Neural cell (in vitro differentiated cells): ENCODE measurements at regions not wholly inside any gene's neighbourhood (a gene's known extent, or its start where the extent isn't known, plus 50 kb on each side); places are given as distances from the start of the nearest gene placed in this dataset.

Experiments
- CTCF ChIP-seq: fragments of 450-650 bp; IDR thresholded peaks from 2 replicates; pipeline ENCODE4 v1.5.1; 2014; ENCODE audit warnings: antibody characterized with exemption, mild to moderate bottlenecking, moderate library complexity; ENCODE audit not compliant: poor library complexity, severe bottlenecking
- EP300 ChIP-seq: fragments of 450-650 bp; conservative IDR thresholded peaks from 2 replicates; pipeline ENCODE4 v1.6.1; 2014; ENCODE audit warnings: antibody characterized with exemption, mild to moderate bottlenecking, moderate library complexity; ENCODE audit not compliant: poor library complexity, severe bottlenecking
- EZH2 ChIP-seq: fragments of 200-600, 300-800 bp; shearing (Covaris generic), sonication (generic); IDR thresholded peaks from 2 replicates; pipeline ENCODE4 v1.6.1; 2014; ENCODE audit warnings: antibody characterized with exemption, low read length, borderline replicate concordance, mild to moderate bottlenecking; ENCODE audit not compliant: insufficient read depth, poor library complexity, severe bottlenecking
- POLR2AphosphoS5 ChIP-seq: IDR thresholded peaks from 2 replicates; pipeline ENCODE4 v1.6.1; 2012
- REST ChIP-seq: IDR thresholded peaks from 2 replicates; pipeline ENCODE4 v1.6.1; 2012; ENCODE audit warnings: borderline replicate concordance

- TF ChIP-seq CTCF, result peak; percentile 29
- TF ChIP-seq REST, result no peak
- no peak for TF ChIP-seq POLR2AphosphoS5
- no peak for TF ChIP-seq EZH2
- no peak for TF ChIP-seq EP300
Observed at GRCh38 chr6:167501831-167502385, 177.0 kb downstream of the TTLL2 start.
